RWPE1 (cell line): ENCODE measurements at regions not wholly inside any gene's neighbourhood (a gene's known extent, or its start where the extent isn't known, plus 50 kb on each side); places are given as distances from the start of the nearest gene placed in this dataset.

Source experiments
- CTCF ChIA-PET: fragments of 350-600 bp; sonication (Branson Sonifier 250); formaldehyde crosslinking; extraction: SDS; loops from one replicate; lab custom pipeline; 2021; lab: Yijun Ruan, JAX
- POLR2A ChIA-PET: fragments of 400-600 bp; formaldehyde crosslinking; extraction: SDS; loops from one replicate; lab custom pipeline; 2020; ENCODE audit warnings: antibody characterized with exemption; ENCODE audit not compliant: low non-redundant PET; lab: Yijun Ruan, JAX
- DNase-seq: peaks from one replicate; pipeline ENCODE4 v3.0.0; 2012; ENCODE audit warnings: low spot score
- H3K27ac ChIP-seq: fragments of 450-650 bp; 2 replicates; pipeline ENCODE4 v1.5.1; 2017
- CTCF ChIP-seq: fragments of 450-650 bp; conservative IDR thresholded peaks from 2 replicates; pipeline ENCODE4 v1.5.1; 2017; ENCODE audit warnings: low read depth, mild to moderate bottlenecking

- H3K27ac ChIP-seq, result no peak overlapping the region
- ChIA-PET POLR2A (no interaction called here), CTCF (no interaction called here)
- no peak for DNase-seq
- TF ChIP-seq CTCF, result no peak
These were observed 231.4 kb downstream of the TMEM114 start for GRCh38 chr16:8358937-8359336.

- DNase-seq, result no peak
- POLR2A ChIA-PET, result no interaction called here
- CTCF ChIA-PET, result interaction anchor here (0.7 kb wide), 1 partner anchor 18 kb away, joined by 3 read pairs; no protein-coding TSS in a partner anchor
- no peak overlapping the region for H3K27ac ChIP-seq
- no peak for TF ChIP-seq CTCF
These were observed 234.6 kb downstream of the TMEM114 start for GRCh38 chr16:8355675-8356074.

- no peak overlapping the region for H3K27ac ChIP-seq
- CTCF ChIA-PET, result no interaction called here
- no peak for DNase-seq
- no peak for TF ChIP-seq CTCF
- POLR2A ChIA-PET, result no interaction called here
These were observed 244.0 kb downstream of the TMEM114 start for GRCh38 chr16:8346294-8346693.

- POLR2A ChIA-PET, result no interaction called here
- DNase-seq, result no peak
- CTCF ChIA-PET, result no interaction called here
These were observed 248.0 kb downstream of the TMEM114 start for GRCh38 chr16:8342276-8342675.

GRCh38 chr16:8330761-8331160 is 259.6 kb downstream of the TMEM114 start:
- CTCF ChIA-PET, result no interaction called here
- no peak overlapping the region for H3K27ac ChIP-seq
- no peak for DNase-seq
- no peak for TF ChIP-seq CTCF
- POLR2A ChIA-PET, result no interaction called here

More at GRCh38 chr16:8342276-8342675, 248.0 kb downstream of the TMEM114 start:
- TF ChIP-seq CTCF, result no peak
- H3K27ac ChIP-seq, result no peak overlapping the region

GRCh38 chr16:8326232-8326631 is 264.1 kb downstream of the TMEM114 start:
- CTCF ChIA-PET, result no interaction called here
- no peak for TF ChIP-seq CTCF
- POLR2A ChIA-PET, result no interaction called here
- H3K27ac ChIP-seq, result no peak overlapping the region
- DNase-seq, result no peak

GRCh38 chr16:8323153-8323552 is 267.2 kb downstream of the TMEM114 start:
- CTCF ChIA-PET, result no interaction called here
- no peak for TF ChIP-seq CTCF
- DNase-seq, result no peak
- POLR2A ChIA-PET, result no interaction called here
- H3K27ac ChIP-seq, result no peak overlapping the region
